GM12878 (cell line): ENCODE measurements at regions not wholly inside any gene's neighbourhood (a gene's known extent, or its start where the extent isn't known, plus 50 kb on each side); places are given as distances from the start of the nearest gene placed in this dataset.

Experiments
- CTCF ChIP-seq, 3 experiments: IDR thresholded peaks in 2 of 3; conservative IDR thresholded peaks in 1 of 3; 2 replicates each; pipeline ENCODE4 v1.5.1; 2011; ENCODE audit warnings: low read depth in 3 of 3, low read length in 3 of 3, mild to moderate bottlenecking in 3 of 3, control low read depth in 2 of 3, moderate library complexity in 2 of 3, inconsistent platforms in 1 of 3, mixed read lengths in 1 of 3; ENCODE audit not compliant: control insufficient read depth in 2 of 3, insufficient read depth in 1 of 3; ENCODE audit errors: extremely low read depth in 1 of 3
- POLR2A ChIP-seq: IDR thresholded peaks from 2 replicates; pipeline ENCODE4 v1.6.1; 2011; ENCODE audit warnings: low read depth, mild to moderate bottlenecking, low read length

- TF ChIP-seq POLR2A (no peak), CTCF (IDR thresholded peaks at IDR 0.05 in 2 of 3, conservative IDR thresholded peaks at IDR 0.05 in 1 of 3; ENCODE audit: control insufficient read depth in 2 of 3, extremely low read depth in 1 of 3, insufficient read depth in 1 of 3, low read depth in 3 of 3, low read length in 3 of 3) (no peak)
These were observed 710.6 kb upstream of the DIAPH2 start for GRCh38 chrX:95974096-95974470.
